IPS-15b (cell line): ENCODE measurements at regions not wholly inside any gene's neighbourhood (a gene's known extent, or its start where the extent isn't known, plus 50 kb on each side); places are given as distances from the start of the nearest gene placed in this dataset.

Source experiments
- H3K27me3 ChIP-seq: one replicate; pipeline ENCODE4 v1.6.1; 2013; ENCODE audit warnings: low read length; ENCODE audit not compliant: control insufficient read depth, insufficient read depth
- H3K36me3 ChIP-seq: one replicate; pipeline ENCODE4 v1.6.1; 2013; ENCODE audit warnings: low read length; ENCODE audit not compliant: control insufficient read depth, insufficient read depth
- H3K4me1 ChIP-seq: one replicate; pipeline ENCODE4 v1.6.1; 2013; ENCODE audit warnings: mild to moderate bottlenecking, low read length; ENCODE audit not compliant: control insufficient read depth, insufficient read depth
- H3K4me3 ChIP-seq: one replicate; pipeline ENCODE4 v1.5.1; 2013; ENCODE audit warnings: low read depth, low read length
- H3K9ac ChIP-seq: one replicate; pipeline ENCODE4 v1.6.1; 2013; ENCODE audit warnings: low read depth, mild to moderate bottlenecking, low read length
- H3K9me3 ChIP-seq: one replicate; pipeline ENCODE4 v1.6.1; 2013; ENCODE audit warnings: mild to moderate bottlenecking, low read length; ENCODE audit not compliant: control insufficient read depth, insufficient read depth

DNA sequence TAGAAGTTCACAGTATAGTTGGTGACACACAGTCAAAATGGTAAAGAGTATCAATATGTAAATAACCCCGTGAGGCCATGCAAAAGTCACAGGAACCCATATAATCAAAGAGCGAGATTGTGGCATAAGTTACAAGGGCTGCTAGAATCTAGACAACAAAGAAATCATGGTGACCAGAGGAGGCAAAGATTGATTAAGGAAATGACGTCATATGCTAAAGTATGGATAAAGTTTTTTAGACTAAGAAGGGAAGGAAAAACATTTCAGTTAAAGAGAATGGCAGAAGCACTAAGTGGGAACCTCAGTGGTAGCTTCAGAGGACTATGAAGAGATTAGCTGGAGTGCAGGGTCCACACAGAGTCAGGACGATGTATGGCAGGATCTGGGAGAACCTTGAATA lies 330.3 kb downstream of the NFIB start:
- no peaks in the 10 kb centered on the region for H3K27me3 ChIP-seq
- H3K9me3 ChIP-seq = no peaks in the 10 kb centered on the region
- H3K4me1 ChIP-seq = no peaks in the 10 kb centered on the region
- H3K36me3 ChIP-seq = no peaks in the 10 kb centered on the region
- no peak overlapping the region for H3K4me3 ChIP-seq
- no peak overlapping the region for H3K9ac ChIP-seq

DNA sequence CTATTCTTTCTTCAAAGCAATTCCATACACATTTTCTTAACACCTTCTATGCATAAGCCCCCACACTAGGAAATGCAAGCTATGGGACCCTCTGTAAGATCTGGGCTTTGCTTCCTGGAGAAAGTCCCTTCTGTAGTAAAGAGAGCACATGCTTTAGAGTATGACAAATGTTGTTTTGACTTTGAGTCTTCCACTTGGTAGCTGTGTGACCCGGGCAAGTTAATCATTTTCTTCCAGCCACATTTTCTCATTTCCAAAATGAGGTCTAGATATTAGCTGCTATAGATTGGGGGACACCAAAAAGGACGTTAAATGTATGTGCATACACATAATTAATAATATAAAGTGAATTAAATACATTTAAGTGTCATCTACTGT lies 334.0 kb downstream of the NFIB start:
- Histone ChIP-seq H3K4me3 (no peak overlapping the region), H3K9ac (no peak overlapping the region), H3K27me3 (no peaks in the 10 kb centered on the region)

DNA sequence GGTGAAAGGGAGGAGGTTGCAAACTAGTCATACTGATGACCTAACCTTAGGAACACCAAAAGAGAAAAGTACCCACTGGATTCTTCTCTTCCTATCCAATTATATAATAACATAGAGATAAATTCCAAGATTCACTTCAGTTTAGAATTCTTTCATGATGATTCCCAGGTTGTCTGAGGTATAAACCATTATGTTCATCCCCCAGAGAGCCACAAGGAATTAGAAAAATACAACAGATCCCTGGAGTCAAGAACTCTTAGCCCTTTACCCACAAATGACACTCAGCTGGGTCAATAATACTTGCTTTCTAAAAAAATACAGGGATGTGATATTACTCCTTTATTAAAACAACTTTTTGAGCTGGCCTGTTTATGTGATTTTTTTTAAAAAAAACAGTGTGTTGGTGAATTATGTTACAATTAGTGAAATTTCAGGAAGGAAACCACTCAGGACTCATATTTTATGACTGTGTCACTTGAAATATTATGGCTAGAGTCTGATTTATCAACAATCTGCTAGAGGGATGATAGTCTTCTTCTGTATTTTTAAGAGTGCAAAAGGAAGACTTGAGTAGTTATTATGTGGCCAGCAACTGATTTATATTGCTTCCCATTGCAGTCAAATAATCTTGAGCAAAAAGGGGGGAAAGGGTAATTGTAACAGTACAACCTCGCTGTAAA lies 338.2 kb downstream of the NFIB start:
- Histone ChIP-seq H3K9ac (no peak overlapping the region), H3K4me1 (no peaks in the 10 kb centered on the region), H3K9me3 (no peaks in the 10 kb centered on the region), H3K36me3 (no peaks in the 10 kb centered on the region), H3K27me3 (no peaks in the 10 kb centered on the region), H3K4me3 (no peak overlapping the region)

More for the DNA sequence above, 334.0 kb downstream of the NFIB start:
- Histone ChIP-seq H3K4me1 (no peaks in the 10 kb centered on the region), H3K36me3 (no peaks in the 10 kb centered on the region), H3K9me3 (no peaks in the 10 kb centered on the region)

DNA sequence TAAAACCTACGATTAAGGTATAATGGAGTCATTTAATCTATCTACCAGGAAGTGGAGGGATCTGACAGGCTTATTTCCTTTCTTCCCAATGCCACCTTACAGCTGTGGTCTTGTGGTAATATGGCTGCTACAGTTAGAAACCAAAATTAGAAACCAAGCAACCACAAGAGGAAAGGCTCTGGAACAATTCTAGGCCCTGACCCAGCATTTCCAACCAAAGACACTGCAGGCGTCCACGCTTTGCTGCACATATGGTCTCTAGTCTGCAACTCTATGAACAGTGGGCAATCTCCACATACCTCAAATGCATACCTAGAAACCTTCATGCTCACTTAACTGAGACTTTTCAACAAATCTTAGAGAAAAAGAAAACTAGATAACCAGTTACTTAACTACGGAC lies 339.1 kb downstream of the NFIB start:
- Histone ChIP-seq H3K4me3 (no peak overlapping the region), H3K4me1 (no peaks in the 10 kb centered on the region), H3K9ac (no peak overlapping the region), H3K9me3 (no peaks in the 10 kb centered on the region), H3K27me3 (no peaks in the 10 kb centered on the region), H3K36me3 (no peaks in the 10 kb centered on the region)

DNA sequence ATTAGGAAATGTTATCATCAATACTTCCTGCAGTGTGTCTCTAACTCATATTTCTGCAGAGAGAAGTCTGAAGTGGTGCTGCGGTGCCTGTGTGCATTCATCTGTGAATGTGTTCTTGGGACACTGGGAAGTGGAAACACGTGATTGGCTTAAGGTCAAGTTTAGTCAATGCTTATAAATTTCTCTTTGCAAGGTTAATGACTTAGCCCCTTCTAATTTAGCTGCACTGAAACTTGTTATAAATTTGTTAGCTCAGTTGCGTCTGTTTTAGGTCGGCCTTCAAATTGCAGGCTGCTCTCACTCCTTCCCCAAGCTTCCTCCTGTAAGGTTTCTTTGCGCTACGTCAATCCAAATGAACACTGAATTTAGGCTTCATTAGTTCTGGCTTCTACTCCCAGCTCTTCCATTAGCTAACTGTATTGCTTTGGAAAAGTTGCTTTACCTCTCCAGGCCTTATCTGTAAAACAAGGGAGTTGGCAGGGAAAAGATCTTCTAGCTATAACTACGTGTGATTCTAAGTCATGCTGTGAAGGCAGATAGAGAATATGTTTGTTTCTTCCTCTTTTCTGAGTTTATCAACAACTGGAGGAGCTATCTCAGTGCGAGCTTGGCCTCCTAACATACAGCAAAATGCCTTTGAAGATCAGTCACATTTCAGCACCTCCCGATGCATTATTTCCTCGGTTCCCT lies 341.8 kb downstream of the NFIB start:
- H3K4me1 ChIP-seq = no peaks in the 10 kb centered on the region
- no peaks in the 10 kb centered on the region for H3K27me3 ChIP-seq
- H3K36me3 ChIP-seq = no peaks in the 10 kb centered on the region
- no peak overlapping the region for H3K9ac ChIP-seq
- no peaks in the 10 kb centered on the region for H3K9me3 ChIP-seq
- H3K4me3 ChIP-seq = no peak overlapping the region

DNA sequence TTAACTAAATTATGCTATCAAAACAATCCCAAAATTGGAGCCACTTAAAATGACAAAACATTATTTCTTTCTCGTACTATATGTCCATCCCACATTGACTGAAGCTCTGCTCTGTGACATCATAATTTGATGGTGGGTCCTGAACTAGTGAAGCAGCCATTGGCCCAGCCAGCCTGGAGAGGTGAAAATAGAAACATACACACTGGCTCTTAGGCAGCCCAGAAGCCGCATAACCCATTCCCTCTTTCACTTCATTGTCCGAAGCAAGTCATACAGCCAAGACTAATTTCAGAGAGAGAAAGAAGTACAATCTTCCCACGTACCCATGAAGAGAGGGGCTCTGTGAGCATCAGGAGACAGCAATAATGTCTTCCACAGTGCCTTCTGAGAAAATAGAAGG lies 342.5 kb downstream of the NFIB start:
- Histone ChIP-seq H3K36me3 (no peaks in the 10 kb centered on the region), H3K4me3 (no peak overlapping the region), H3K9me3 (no peaks in the 10 kb centered on the region), H3K9ac (no peak overlapping the region), H3K27me3 (no peaks in the 10 kb centered on the region), H3K4me1 (no peaks in the 10 kb centered on the region)

DNA sequence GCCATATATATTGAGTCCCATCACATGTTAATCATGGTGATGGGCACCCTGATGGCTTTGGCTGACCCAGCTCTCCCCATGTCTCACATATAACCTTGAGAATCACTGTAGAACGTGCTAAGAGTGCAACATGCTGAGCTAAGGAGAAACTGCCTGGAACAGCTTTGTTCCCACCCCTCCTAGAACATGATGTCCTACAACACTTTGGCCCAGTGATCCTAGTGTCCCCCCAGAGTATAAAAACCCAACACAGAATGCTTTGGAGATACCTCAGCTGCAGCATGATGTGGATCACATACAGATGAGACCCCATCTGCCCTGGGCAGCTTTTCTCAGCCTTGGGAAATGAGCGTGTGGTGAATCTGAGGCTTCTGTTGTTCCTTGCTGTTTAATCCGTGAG lies 343.5 kb downstream of the NFIB start:
- Histone ChIP-seq H3K9ac (no peak overlapping the region), H3K9me3 (no peaks in the 10 kb centered on the region), H3K27me3 (no peaks in the 10 kb centered on the region), H3K4me3 (no peak overlapping the region), H3K36me3 (no peaks in the 10 kb centered on the region), H3K4me1 (no peaks in the 10 kb centered on the region)

DNA sequence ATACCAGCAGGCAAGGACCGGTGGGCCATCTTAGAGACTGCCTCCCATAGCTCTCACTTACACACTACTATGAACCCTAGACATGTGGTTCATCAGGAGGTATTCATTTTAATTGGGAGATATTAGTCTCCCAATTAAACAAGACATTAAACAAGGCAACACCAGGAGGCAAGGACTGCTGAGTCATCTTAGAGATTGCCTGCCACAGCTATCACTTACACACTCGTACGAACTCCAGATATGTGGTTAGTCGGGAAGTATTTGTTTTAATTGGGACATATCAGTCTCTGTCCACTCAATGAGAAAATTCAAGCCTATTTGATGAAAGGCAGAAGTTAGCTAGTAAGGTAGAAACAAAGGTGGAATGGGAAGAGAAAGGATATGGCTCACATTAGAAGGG lies 343.9 kb downstream of the NFIB start:
- H3K9ac ChIP-seq = no peak overlapping the region
- H3K4me1 ChIP-seq = no peaks in the 10 kb centered on the region
- H3K9me3 ChIP-seq = no peaks in the 10 kb centered on the region
- no peaks in the 10 kb centered on the region for H3K27me3 ChIP-seq
- no peak overlapping the region for H3K4me3 ChIP-seq
- H3K36me3 ChIP-seq = no peaks in the 10 kb centered on the region

DNA sequence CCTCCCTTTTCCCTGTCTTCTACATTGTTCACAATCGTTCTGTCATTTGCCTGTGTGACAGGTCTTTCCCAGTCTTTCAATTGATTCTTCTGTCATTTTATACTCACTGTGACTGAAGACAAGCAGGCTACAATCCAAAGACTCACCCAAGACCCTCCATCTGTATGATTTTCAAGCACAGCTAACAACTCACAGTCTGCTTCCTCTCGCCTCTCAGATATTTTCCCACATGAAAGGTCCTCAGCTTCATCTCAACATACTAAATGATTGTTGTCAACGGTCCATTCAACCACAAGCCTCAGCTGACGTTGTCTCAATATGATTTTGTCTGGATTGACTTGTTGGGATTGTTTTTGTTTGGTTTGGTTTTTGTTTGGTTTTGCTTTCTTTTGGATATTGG lies 346.5 kb downstream of the NFIB start:
- H3K9ac ChIP-seq = no peak overlapping the region
- H3K36me3 ChIP-seq = no peaks in the 10 kb centered on the region
- H3K27me3 ChIP-seq = no peaks in the 10 kb centered on the region
- H3K9me3 ChIP-seq = no peaks in the 10 kb centered on the region
- H3K4me1 ChIP-seq = no peaks in the 10 kb centered on the region
- no peak overlapping the region for H3K4me3 ChIP-seq

DNA sequence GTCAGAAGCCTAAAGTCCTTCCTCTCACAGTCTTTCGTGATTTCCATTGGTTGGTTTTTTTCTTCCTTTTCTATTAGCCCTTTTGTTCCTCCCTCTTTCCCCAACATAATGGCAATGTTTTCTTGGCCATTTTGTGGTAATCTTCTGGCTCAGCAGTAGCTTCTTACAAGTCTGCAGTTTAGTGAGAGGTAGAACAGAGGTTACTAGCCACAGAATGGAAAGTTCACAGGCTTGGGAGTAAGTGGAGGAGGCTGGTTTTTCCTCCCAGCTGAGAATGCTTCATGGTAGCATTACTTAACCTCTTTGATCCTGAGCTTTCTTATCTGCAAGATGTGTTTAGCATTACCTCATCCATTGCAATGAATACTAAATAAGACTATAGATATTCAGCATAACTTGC lies 346.9 kb downstream of the NFIB start:
- no peak overlapping the region for H3K4me3 ChIP-seq
- no peaks in the 10 kb centered on the region for H3K36me3 ChIP-seq
- no peaks in the 10 kb centered on the region for H3K9me3 ChIP-seq
- H3K4me1 ChIP-seq = no peaks in the 10 kb centered on the region
- no peak overlapping the region for H3K9ac ChIP-seq
- H3K27me3 ChIP-seq = no peaks in the 10 kb centered on the region

DNA sequence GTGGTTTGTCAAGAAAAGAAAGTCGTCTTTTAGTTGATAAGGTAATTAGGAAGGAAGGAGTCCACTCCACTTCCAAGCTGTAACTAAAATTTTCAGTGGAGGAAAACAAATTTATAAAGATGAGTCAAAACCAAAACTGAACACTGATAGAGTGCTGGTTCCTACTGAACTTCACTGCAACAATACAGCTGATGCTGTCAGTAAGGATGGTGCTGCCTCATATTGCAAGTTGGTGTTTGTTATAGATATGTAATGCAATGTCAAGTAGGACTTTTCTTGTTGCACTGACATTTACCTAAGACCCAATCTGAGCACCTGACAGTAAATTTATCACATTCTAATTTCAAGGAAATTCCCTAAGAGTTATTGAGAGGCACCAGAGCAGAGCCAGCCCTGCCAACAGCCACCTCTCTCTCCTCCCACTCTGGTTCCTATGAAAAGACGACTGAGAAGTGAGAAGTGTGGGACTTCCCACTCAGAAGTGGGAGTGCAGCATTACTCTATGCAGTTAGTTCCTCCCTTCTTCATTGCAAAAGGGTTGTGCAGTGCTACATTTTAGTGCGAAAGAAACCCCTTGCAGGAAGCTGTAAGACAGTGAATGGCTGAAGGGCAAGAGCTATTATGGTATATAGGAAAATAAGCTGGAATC lies 350.8 kb downstream of the NFIB start:
- Histone ChIP-seq H3K9me3 (no peaks in the 10 kb centered on the region), H3K9ac (no peak overlapping the region), H3K4me1 (no peaks in the 10 kb centered on the region), H3K27me3 (no peaks in the 10 kb centered on the region), H3K4me3 (no peak overlapping the region), H3K36me3 (no peaks in the 10 kb centered on the region)

DNA sequence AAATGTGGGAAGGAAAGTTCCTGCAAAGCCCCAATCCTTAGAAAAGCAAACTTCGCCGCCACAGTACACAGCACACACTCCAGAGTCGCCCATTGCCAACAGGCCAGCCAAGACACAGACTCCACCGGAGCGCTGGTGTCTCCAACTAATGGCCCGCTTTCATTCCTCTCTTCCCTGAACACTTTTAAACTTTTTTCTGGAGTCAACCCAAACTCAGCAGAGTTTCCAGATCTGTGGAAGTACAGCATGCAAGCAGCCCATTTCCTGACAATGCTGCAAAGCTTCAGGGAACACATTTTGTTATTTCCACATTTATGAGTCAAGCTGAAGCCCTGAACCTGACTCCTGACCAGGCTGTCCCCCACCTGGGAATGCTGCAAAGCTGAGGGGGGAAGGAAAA lies 351.9 kb downstream of the NFIB start:
- no peaks in the 10 kb centered on the region for H3K4me1 ChIP-seq
- H3K4me3 ChIP-seq = no peak overlapping the region
- no peak overlapping the region for H3K9ac ChIP-seq
- no peaks in the 10 kb centered on the region for H3K36me3 ChIP-seq
- H3K9me3 ChIP-seq = no peaks in the 10 kb centered on the region
- H3K27me3 ChIP-seq = no peaks in the 10 kb centered on the region
